ENCODE measurements at regions not wholly inside any gene's neighbourhood (a gene's known extent, or its start where the extent isn't known, plus 50 kb on each side); places are given as distances from the start of the nearest gene placed in this dataset.
"Not testable (repeated sequence)": the region's sequence is repeated elsewhere in the genome, so short reads cannot be mapped to it uniquely, and the experiment has no call there.

- not testable (repeated sequence) for H3K9me3 Mint-ChIP-seq; DNase-seq (ENCODE audit: low spot score); H3K4me3 Mint-ChIP-seq; H3K27ac Mint-ChIP-seq; H3K36me3 Mint-ChIP-seq (ENCODE audit: low read depth); H3K27me3 Mint-ChIP-seq (ENCODE audit: low read depth); H3K4me1 Mint-ChIP-seq (ENCODE audit: low read depth)
Measured at GRCh38 chr16:15307184-15307583, 70.9 kb downstream of the NPIPA5 start.

GRCh38 chr16:15305889-15306288 is 72.2 kb downstream of the NPIPA5 start:
- H3K4me1 Mint-ChIP-seq (ENCODE audit: low read depth); H3K27me3 Mint-ChIP-seq (ENCODE audit: low read depth); H3K36me3 Mint-ChIP-seq (ENCODE audit: low read depth); DNase-seq (ENCODE audit: low spot score); H3K27ac Mint-ChIP-seq; H3K4me3 Mint-ChIP-seq; H3K9me3 Mint-ChIP-seq: not testable (repeated sequence)

DNA sequence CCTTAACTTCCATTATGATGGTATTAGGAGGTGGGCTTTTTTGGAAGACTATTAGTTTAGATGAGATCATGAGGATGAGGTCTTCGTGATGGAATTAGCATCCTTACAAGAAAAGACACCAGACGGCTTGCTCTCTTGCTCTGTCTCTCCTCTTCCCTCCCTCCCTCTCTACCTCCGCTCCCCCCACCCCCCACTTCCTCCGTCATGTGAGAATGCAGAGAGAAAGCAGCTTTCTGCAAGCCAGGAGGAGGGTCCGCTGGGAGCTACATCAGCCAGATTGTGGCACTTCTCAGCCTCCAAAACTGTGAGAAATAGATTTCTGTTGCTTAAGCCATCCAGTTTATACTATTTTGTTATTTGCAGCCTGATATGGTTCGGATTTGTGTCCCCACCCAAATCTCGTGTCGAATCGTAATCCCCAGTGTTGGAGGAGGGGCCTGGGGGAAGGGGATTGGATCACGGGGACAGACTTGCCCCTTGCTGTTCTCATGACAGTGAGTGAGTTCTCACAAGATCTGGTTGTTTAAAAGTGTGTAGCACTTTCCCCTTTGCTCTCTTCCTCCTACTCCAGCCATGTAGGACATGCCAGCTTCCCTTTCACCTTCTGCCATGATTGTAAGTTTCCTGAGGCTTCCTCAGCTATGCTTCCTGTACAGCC is 74.3 kb downstream of the NPIPA5 start:
- H3K4me1 Mint-ChIP-seq (ENCODE audit: low read depth); H3K27ac Mint-ChIP-seq; H3K4me3 Mint-ChIP-seq; H3K9me3 Mint-ChIP-seq; H3K27me3 Mint-ChIP-seq (ENCODE audit: low read depth); H3K36me3 Mint-ChIP-seq (ENCODE audit: low read depth); DNase-seq (ENCODE audit: low spot score): not testable (repeated sequence)

DNA sequence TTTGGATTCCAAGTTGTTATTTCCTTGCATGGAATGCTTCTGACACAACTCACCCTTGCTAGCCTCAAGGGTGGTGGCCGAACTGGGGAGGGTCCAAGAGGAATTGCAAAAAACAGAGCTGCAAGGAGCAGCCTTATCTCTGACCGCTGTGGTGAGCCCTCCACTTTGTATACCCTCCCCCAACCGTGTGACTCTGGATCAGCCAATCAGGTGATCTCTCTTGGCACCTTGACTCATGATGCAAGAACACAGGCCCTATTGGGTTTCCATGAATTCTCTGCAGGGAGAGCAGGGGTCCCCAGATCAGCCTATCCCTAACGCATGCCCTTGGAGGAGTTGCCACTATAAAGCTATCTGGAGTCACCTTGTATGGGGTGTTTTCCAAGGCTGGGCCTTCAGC is 81.0 kb downstream of the NPIPA5 start:
- DNase-seq (ENCODE audit: low spot score); H3K27me3 Mint-ChIP-seq (ENCODE audit: low read depth); H3K36me3 Mint-ChIP-seq (ENCODE audit: low read depth); H3K4me3 Mint-ChIP-seq; H3K9me3 Mint-ChIP-seq; H3K4me1 Mint-ChIP-seq (ENCODE audit: low read depth); H3K27ac Mint-ChIP-seq: not testable (repeated sequence)

GRCh38 chr16:15274796-15275195 is 103.3 kb downstream of the NPIPA5 start:
- not testable (repeated sequence) for DNase-seq (ENCODE audit: low spot score); H3K27me3 Mint-ChIP-seq (ENCODE audit: low read depth); H3K4me3 Mint-ChIP-seq; H3K27ac Mint-ChIP-seq; H3K36me3 Mint-ChIP-seq (ENCODE audit: low read depth); H3K9me3 Mint-ChIP-seq; H3K4me1 Mint-ChIP-seq (ENCODE audit: low read depth)

DNA sequence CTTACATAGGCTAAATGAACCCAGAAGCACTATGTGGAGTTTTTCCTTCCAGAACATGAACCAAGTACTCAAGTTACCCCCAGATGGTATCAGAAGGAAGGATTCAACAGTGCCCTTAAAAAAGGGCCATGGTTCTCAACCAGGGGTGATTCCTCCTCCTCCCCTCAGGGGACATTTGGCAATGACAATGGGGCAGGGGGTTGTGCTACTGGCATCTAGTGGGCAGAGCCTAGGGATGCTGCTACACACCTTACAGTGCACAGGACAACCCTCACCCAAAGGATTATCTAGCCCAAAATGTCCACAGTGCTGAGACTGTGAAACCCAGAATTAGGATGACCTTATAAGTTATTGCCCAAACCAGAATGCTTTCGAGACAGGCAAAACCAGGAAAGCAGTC is 104.1 kb downstream of the NPIPA5 start:
- H3K27ac Mint-ChIP-seq; H3K36me3 Mint-ChIP-seq (ENCODE audit: low read depth); H3K9me3 Mint-ChIP-seq; H3K4me1 Mint-ChIP-seq (ENCODE audit: low read depth); DNase-seq (ENCODE audit: low spot score); H3K27me3 Mint-ChIP-seq (ENCODE audit: low read depth); H3K4me3 Mint-ChIP-seq: not testable (repeated sequence)

GRCh38 chr16:15266941-15267340 is 111.2 kb downstream of the NPIPA5 start:
- not testable (repeated sequence) for H3K4me1 Mint-ChIP-seq (ENCODE audit: low read depth); H3K9me3 Mint-ChIP-seq; H3K27ac Mint-ChIP-seq; H3K4me3 Mint-ChIP-seq; H3K27me3 Mint-ChIP-seq (ENCODE audit: low read depth); H3K36me3 Mint-ChIP-seq (ENCODE audit: low read depth); DNase-seq (ENCODE audit: low spot score)

DNA sequence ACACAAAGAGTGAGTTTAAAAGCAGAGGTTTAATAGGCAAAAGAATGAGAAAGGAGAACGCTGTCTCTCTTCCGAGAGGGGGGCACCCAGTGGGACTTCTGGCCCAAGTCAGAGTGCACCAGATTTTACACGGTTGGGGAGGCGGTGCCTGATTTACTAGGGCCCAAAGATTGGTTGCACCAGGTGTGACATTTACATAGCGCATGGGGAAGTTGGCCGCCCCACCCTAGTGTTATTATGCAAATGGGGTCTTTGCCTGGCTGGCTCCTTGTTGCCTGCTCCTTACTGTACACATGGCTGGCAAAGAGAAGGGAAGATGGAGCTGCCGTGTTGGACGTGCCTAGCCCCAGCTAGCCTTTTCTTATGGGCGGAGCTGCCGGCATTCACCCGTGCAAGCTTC is 115.9 kb downstream of the NPIPA5 start:
- H3K4me1 Mint-ChIP-seq (ENCODE audit: low read depth) = not testable (repeated sequence)

GRCh38 chr16:15247971-15248370 is 130.1 kb downstream of the NPIPA5 start:
- not testable (repeated sequence) for H3K36me3 Mint-ChIP-seq (ENCODE audit: low read depth)

More for the DNA sequence above, 115.9 kb downstream of the NPIPA5 start:
- not testable (repeated sequence) for DNase-seq (ENCODE audit: low spot score); H3K4me3 Mint-ChIP-seq; H3K9me3 Mint-ChIP-seq; H3K27ac Mint-ChIP-seq; H3K27me3 Mint-ChIP-seq (ENCODE audit: low read depth); H3K36me3 Mint-ChIP-seq (ENCODE audit: low read depth)

DNA sequence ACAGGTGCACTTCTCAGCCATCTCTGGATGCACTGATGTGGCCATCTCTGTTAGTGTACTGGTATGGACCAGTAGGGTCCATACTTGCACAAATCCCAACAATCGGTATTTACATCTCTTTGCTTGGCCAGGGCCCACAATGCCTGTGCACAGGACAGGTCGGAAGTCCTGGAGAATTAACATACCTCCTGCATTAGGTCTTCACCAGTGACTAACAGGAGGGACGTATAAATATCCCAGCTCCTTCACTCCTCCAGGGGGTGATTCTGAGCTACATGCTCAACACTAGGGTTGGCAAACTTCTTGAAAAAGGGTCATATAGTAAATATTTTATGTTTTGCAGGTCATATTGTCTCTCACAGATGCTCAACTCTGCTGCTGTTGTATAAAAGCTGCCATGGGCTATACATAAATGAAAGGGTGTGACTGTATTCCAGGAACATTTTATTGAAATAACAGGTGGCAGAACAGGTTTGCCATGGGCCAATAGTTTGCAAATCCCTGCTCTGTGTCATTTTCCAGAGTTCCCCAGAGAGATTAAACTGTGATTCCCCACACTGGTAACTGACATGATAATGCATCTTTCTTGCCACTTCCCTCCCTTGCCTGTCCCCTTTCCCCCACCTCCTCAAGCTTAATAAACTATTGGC is 141.3 kb downstream of the NPIPA5 start:
- not testable (repeated sequence) for H3K9me3 Mint-ChIP-seq; H3K4me1 Mint-ChIP-seq (ENCODE audit: low read depth); H3K27ac Mint-ChIP-seq; H3K4me3 Mint-ChIP-seq; H3K36me3 Mint-ChIP-seq (ENCODE audit: low read depth); DNase-seq (ENCODE audit: low spot score); H3K27me3 Mint-ChIP-seq (ENCODE audit: low read depth)

More at GRCh38 chr16:15247971-15248370, 130.1 kb downstream of the NPIPA5 start:
- H3K4me3 Mint-ChIP-seq; H3K4me1 Mint-ChIP-seq (ENCODE audit: low read depth); H3K9me3 Mint-ChIP-seq; DNase-seq (ENCODE audit: low spot score); H3K27me3 Mint-ChIP-seq (ENCODE audit: low read depth); H3K27ac Mint-ChIP-seq: not testable (repeated sequence)

DNA sequence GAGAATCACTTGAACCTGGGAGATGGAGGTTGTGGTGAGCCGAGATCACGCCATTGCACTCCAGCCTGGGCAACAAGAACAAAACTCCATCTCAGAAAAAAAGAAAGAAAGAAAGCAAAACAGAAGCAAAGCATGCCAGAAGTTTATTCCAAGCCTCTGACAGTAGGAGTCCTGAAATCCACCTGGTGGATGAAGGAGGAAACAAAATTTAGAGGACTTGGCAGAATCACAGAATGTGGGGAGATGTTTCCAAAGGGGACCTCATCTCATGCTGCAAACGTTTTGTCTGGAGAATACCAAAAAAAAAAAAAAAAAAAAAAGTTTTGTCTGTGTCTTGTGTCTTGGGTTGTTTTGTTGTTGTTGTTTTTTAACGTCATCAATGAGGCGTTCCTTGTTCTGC is 141.1 kb upstream of the RRN3 start:
- H3K4me1 Mint-ChIP-seq (ENCODE audit: low read depth); H3K4me3 Mint-ChIP-seq; H3K36me3 Mint-ChIP-seq (ENCODE audit: low read depth); H3K9me3 Mint-ChIP-seq; H3K27ac Mint-ChIP-seq; DNase-seq (ENCODE audit: low spot score); H3K27me3 Mint-ChIP-seq (ENCODE audit: low read depth): not testable (repeated sequence)

DNA sequence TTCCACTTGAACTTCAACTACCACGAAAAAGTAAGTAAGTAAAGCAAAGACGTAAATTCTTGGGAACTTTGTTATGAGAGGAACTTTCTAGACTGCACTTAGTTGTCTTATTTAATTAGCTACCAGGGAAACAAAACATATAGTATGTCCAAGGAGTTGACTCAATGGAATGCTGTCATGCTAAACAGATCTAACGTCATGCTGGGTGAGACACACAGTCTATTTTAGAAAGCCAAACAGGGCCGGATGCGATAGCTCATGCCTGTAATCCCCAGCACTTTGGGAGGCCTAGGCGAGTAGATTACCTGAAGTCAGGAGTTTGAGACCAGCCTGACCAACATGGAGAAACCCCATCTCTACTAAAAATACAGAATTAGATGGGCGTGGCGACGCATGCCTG is 140.6 kb upstream of the RRN3 start:
- not testable (repeated sequence) for H3K9me3 Mint-ChIP-seq; H3K36me3 Mint-ChIP-seq (ENCODE audit: low read depth); H3K4me1 Mint-ChIP-seq (ENCODE audit: low read depth); H3K27ac Mint-ChIP-seq; DNase-seq (ENCODE audit: low spot score); H3K4me3 Mint-ChIP-seq; H3K27me3 Mint-ChIP-seq (ENCODE audit: low read depth)

DNA sequence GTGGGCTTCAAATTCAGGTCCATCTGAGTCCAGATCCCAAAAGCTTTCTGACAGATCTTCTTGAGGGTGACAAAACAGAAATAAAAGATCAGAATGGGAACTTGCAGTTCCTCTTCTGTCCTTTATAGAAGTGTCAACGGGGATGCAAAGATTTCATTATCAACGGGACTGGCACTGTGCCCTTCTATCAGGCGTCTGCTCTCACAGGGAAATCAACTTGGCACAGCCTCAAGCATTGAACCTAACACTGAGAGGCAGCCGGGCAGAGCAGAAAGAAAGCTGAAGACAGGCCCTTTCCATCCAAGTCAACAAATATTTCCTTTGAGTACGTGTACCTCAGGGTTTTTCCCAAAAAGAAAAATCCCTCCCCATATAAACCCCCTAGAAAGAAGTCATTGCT is 136.4 kb upstream of the RRN3 start:
- not testable (repeated sequence) for H3K27ac Mint-ChIP-seq; H3K4me3 Mint-ChIP-seq; H3K27me3 Mint-ChIP-seq (ENCODE audit: low read depth)

GRCh38 chr16:15229661-15230060 is 135.6 kb upstream of the RRN3 start:
- not testable (repeated sequence) for H3K27ac Mint-ChIP-seq; H3K27me3 Mint-ChIP-seq (ENCODE audit: low read depth); H3K36me3 Mint-ChIP-seq (ENCODE audit: low read depth); H3K4me3 Mint-ChIP-seq; H3K4me1 Mint-ChIP-seq (ENCODE audit: low read depth); DNase-seq (ENCODE audit: low spot score); H3K9me3 Mint-ChIP-seq

More for the DNA sequence above, 136.4 kb upstream of the RRN3 start:
- H3K36me3 Mint-ChIP-seq (ENCODE audit: low read depth); H3K4me1 Mint-ChIP-seq (ENCODE audit: low read depth); H3K9me3 Mint-ChIP-seq; DNase-seq (ENCODE audit: low spot score): not testable (repeated sequence)

- H3K36me3 Mint-ChIP-seq (ENCODE audit: low read depth); DNase-seq (ENCODE audit: low spot score); H3K9me3 Mint-ChIP-seq; H3K4me1 Mint-ChIP-seq (ENCODE audit: low read depth); H3K27me3 Mint-ChIP-seq (ENCODE audit: low read depth); H3K4me3 Mint-ChIP-seq; H3K27ac Mint-ChIP-seq: not testable (repeated sequence)
Measured at GRCh38 chr16:15224651-15225050, 130.6 kb upstream of the RRN3 start.
